ENCODE measurements at regions not wholly inside any gene's neighbourhood (a gene's known extent, or its start where the extent isn't known, plus 50 kb on each side); places are given as distances from the start of the nearest gene placed in this dataset.

DNA sequence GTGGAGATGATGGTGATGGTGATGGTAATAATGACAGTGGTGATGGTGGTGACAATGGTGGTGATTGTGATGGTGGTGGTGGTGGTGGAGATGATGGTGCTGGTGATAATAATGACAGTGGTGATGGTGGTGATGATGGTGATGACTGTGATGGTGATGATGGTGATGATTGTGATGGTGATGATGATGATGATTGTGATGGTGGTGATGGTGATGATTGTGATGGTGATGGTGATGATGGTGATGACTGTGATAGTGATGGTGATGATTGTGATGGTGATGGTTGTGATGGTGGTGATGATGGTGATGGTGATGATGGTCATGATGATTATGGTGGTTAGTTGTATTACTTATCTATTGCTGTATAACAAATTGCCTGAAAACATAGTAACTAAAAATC is 108.9 kb upstream of the NKX1-1 start:
- Histone ChIP-seq H3K36me3 (ENCODE audit: insufficient read depth, low read length, poor library complexity, severe bottlenecking) (no peaks in the 10 kb centered on the region), H3K27me3 (replicated peaks; ENCODE audit: insufficient read depth, low read depth, low read length, poor library complexity) (peaks cover 21% of the 10 kb centered on the region), H3K9me3 (ENCODE audit: low read depth, low read length, poor library complexity, severe bottlenecking) (no peaks in the 10 kb centered on the region), H3K27ac (ENCODE audit: low read depth, low read length, poor library complexity, severe bottlenecking) (no peak overlapping the region), H3K4me3 (ENCODE audit: low read depth, low read length, poor library complexity, severe bottlenecking) (no peak overlapping the region), H3K4me1 (ENCODE audit: insufficient read depth, low read length, poor library complexity, severe bottlenecking) (no peaks in the 10 kb centered on the region)
- CTCF ChIA-PET = interaction anchor here (0.7 kb wide), 1 partner anchor 407 kb away, joined by 3 read pairs; no protein-coding TSS in a partner anchor
- POLR2A ChIA-PET (ENCODE audit: low non-redundant PET) = no interaction called here
- DNase-seq (ENCODE audit: low spot score) = no peak
- TF ChIP-seq EZH2 (IDR thresholded peaks at IDR 0.05; ENCODE audit: borderline replicate concordance, low read depth, low read length, poor library complexity, severe bottlenecking) = no peak
- TF ChIP-seq, protein P1, sequence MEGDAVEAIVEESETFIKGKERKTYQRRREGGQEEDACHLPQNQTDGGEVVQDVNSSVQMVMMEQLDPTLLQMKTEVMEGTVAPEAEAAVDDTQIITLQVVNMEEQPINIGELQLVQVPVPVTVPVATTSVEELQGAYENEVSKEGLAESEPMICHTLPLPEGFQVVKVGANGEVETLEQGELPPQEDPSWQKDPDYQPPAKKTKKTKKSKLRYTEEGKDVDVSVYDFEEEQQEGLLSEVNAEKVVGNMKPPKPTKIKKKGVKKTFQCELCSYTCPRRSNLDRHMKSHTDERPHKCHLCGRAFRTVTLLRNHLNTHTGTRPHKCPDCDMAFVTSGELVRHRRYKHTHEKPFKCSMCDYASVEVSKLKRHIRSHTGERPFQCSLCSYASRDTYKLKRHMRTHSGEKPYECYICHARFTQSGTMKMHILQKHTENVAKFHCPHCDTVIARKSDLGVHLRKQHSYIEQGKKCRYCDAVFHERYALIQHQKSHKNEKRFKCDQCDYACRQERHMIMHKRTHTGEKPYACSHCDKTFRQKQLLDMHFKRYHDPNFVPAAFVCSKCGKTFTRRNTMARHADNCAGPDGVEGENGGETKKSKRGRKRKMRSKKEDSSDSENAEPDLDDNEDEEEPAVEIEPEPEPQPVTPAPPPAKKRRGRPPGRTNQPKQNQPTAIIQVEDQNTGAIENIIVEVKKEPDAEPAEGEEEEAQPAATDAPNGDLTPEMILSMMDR (conservative IDR thresholded peaks at IDR 0.05; ENCODE audit: low read depth, low read length) = no peak
- intact Hi-C loops (cut with micrococcal nuclease; ENCODE audit: unreplicated experiment) = no loop called here
- BruUV-seq (replicated peaks) = no TSS peak

DNA sequence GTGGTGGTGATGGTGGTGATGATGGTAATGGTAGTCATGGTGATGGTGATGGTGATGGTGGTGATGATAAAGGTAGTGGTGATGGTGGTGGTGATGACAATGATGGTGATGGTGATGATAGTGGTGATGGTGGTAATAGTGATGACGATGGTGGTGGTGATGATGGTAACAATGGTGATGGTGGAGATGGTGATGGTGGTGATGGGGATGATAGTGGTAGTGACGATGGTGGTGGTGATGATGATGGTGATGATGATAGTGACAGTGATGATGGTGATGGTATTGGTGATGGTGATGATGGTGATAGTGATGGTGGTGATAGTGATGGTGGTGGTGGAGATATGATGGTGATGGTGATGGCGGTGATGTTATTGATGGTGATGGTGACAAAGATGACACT is 108.4 kb upstream of the NKX1-1 start:
- no peaks in the 10 kb centered on the region for H3K9me3 ChIP-seq (ENCODE audit: low read depth, low read length, poor library complexity, severe bottlenecking)
- POLR2A ChIA-PET (ENCODE audit: low non-redundant PET) = no interaction called here

DNA sequence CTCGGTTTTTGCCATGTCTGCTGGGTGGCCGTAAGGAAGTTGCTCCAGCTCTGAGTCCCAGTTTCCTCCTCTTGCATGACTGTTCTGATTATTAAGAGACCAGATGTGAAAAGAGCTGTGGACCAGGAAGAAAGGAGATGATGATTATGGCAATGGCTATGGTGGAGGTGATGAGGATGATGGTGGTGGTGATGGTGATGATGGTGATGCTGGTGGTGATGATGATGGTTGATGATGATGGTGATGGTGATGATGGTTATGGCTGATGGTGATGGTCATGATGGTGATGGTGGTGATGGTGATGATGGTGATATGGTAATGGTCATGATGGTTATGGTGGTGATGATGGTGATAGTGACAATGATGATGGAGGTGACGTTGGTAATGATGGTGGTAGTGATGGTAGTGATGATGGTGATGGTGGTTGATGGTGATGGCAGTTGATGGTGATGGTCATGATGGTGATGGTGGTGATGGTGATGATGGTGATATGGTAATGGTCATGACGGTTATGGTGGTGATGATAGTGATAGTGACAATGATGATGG is 107.8 kb upstream of the NKX1-1 start:
- ChIA-PET POLR2A (ENCODE audit: low non-redundant PET) (no interaction called here), CTCF (interaction anchor here (0.5 kb wide), 1 partner anchor 21 kb away, joined by 3 read pairs; no protein-coding TSS in a partner anchor)
- Histone ChIP-seq H3K4me3 (ENCODE audit: low read depth, low read length, poor library complexity, severe bottlenecking) (no peak overlapping the region), H3K9me3 (ENCODE audit: low read depth, low read length, poor library complexity, severe bottlenecking) (no peaks in the 10 kb centered on the region), H3K27me3 (replicated peaks; ENCODE audit: insufficient read depth, low read depth, low read length, poor library complexity) (peaks cover 21% of the 10 kb centered on the region), H3K4me1 (ENCODE audit: insufficient read depth, low read length, poor library complexity, severe bottlenecking) (no peaks in the 10 kb centered on the region), H3K27ac (ENCODE audit: low read depth, low read length, poor library complexity, severe bottlenecking) (no peak overlapping the region), H3K36me3 (ENCODE audit: insufficient read depth, low read length, poor library complexity, severe bottlenecking) (no peaks in the 10 kb centered on the region)
- TF ChIP-seq, protein P1 (conservative IDR thresholded peaks at IDR 0.05; ENCODE audit: low read depth, low read length) = no peak
- no peak for TF ChIP-seq EZH2 (IDR thresholded peaks at IDR 0.05; ENCODE audit: borderline replicate concordance, low read depth, low read length, poor library complexity, severe bottlenecking)
- no peak for DNase-seq (ENCODE audit: low spot score)
- no TSS peak for BruUV-seq (replicated peaks)
- intact Hi-C loops (cut with micrococcal nuclease; ENCODE audit: unreplicated experiment) = loop anchor here (2.0 kb wide), 1 partner anchor 157 kb away; no protein-coding TSS in a partner anchor

More for the DNA sequence above, 108.4 kb upstream of the NKX1-1 start:
- Histone ChIP-seq H3K36me3 (ENCODE audit: insufficient read depth, low read length, poor library complexity, severe bottlenecking) (no peaks in the 10 kb centered on the region), H3K4me1 (ENCODE audit: insufficient read depth, low read length, poor library complexity, severe bottlenecking) (no peaks in the 10 kb centered on the region), H3K4me3 (ENCODE audit: low read depth, low read length, poor library complexity, severe bottlenecking) (no peak overlapping the region), H3K27me3 (replicated peaks; ENCODE audit: insufficient read depth, low read depth, low read length, poor library complexity) (peaks cover 21% of the 10 kb centered on the region), H3K27ac (ENCODE audit: low read depth, low read length, poor library complexity, severe bottlenecking) (no peak overlapping the region)
- intact Hi-C loops (cut with micrococcal nuclease; ENCODE audit: unreplicated experiment) = no loop called here
- DNase-seq (ENCODE audit: low spot score) = no peak
- no TSS peak for BruUV-seq (replicated peaks)
- TF ChIP-seq, protein P1 (conservative IDR thresholded peaks at IDR 0.05; ENCODE audit: low read depth, low read length) = no peak
- no peak for TF ChIP-seq EZH2 (IDR thresholded peaks at IDR 0.05; ENCODE audit: borderline replicate concordance, low read depth, low read length, poor library complexity, severe bottlenecking)
- CTCF ChIA-PET = no interaction called here

Data from A673 (cell line).